ENCODE measurements at regions not wholly inside any gene's neighbourhood (a gene's known extent, or its start where the extent isn't known, plus 50 kb on each side); places are given as distances from the start of the nearest gene placed in this dataset.

DNA sequence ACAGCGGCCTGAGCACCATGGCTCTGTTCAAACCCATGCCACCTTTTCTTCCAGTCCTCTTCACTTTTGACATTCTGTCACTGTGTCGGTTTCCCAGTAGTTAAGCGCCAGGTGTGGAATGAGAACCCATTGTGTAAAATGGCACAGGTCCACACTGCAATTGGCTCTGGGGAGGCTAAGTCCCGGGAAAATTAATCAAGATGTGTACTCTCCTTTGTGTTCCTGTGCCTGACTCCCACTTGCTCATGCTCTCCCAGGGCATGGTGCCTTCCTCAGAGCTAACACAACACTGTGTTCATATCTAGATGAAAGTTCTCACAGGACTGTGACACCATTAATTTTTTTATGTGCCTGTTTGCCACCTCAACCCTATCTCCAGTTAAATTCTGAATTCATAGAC is 59.0 kb upstream of the BTG3 start:
- WGBS (ENCODE audit: insufficient coverage) = 100% methylated on average over 2 of the region's 4 CpGs

DNA sequence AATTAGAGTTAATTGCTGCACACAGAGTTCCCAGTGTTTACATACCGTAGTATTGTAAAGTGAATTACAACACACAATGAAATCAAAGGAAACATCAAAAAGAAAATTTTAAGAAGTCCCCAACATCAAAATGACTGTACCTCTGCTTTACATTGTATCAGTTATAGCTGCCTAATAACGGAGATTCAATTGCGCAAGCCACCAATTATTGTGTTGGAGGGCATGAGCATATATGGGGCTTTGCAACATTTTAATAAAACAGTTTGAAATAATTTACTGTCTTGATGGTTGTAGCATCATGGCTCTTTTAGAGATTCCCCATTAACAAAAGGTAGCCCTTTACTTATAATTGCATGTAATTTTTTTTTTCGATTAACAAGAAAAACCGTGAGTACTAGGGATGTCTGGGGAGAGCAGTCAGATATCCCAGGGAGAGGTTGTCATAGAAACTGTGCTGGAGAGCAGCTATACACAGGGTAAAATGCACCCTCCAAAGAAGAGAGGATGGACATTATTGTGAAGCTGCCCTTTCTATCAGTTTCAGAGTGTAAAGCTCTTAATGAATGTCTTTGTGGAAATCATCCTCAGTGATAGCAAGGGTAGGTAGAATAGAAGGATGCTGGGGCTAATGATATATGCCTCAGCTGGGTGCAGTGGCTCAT is 55.9 kb upstream of the BTG3 start:
- H4K20me1 ChIP-seq (ENCODE audit: insufficient read depth, low read length) = no peaks in the 10 kb centered on the region
- H3K9ac ChIP-seq (ENCODE audit: insufficient read depth, low read length, poor library complexity, severe bottlenecking) = no peak overlapping the region
- TF ChIP-seq, protein P1, sequence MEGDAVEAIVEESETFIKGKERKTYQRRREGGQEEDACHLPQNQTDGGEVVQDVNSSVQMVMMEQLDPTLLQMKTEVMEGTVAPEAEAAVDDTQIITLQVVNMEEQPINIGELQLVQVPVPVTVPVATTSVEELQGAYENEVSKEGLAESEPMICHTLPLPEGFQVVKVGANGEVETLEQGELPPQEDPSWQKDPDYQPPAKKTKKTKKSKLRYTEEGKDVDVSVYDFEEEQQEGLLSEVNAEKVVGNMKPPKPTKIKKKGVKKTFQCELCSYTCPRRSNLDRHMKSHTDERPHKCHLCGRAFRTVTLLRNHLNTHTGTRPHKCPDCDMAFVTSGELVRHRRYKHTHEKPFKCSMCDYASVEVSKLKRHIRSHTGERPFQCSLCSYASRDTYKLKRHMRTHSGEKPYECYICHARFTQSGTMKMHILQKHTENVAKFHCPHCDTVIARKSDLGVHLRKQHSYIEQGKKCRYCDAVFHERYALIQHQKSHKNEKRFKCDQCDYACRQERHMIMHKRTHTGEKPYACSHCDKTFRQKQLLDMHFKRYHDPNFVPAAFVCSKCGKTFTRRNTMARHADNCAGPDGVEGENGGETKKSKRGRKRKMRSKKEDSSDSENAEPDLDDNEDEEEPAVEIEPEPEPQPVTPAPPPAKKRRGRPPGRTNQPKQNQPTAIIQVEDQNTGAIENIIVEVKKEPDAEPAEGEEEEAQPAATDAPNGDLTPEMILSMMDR (IDR thresholded peaks at IDR 0.05) = no peak
- no peak overlapping the region for H2AFZ ChIP-seq (ENCODE audit: insufficient read depth, low read depth, low read length, poor library complexity, severe bottlenecking)
- H3K79me2 ChIP-seq (ENCODE audit: insufficient read depth, low read length) = no peaks in the 10 kb centered on the region
- H3K27ac ChIP-seq (ENCODE audit: low read depth in 1 of 2, low read length in 2 of 2) = no peak overlapping the region
- no peaks in the 10 kb centered on the region for H3K9me3 ChIP-seq (replicated peaks in 1 of 2; ENCODE audit: control insufficient read depth in 1 of 2, insufficient read depth in 1 of 2, low read length in 2 of 2)
- no peak overlapping the region for H3K4me3 ChIP-seq (replicated peaks in 1 of 3; ENCODE audit: low read depth in 2 of 3, low read length in 3 of 3)
- no peaks in the 10 kb centered on the region for H3K36me3 Mint-ChIP-seq
- no peak overlapping the region for H3K4me3 Mint-ChIP-seq
- no peak overlapping the region for H3K27ac Mint-ChIP-seq
- H3K27me3 Mint-ChIP-seq (ENCODE audit: low read depth in 3 of 3) = peaks cover 0 to 5% (median 0%) of the 10 kb centered on the region in 3 donors
- WGBS (ENCODE audit: insufficient coverage) = no CpG with 5 or more reads among the region's 5 CpGs
- H3K27me3 ChIP-seq (ENCODE audit: control insufficient read depth in 2 of 2, insufficient read depth in 2 of 2, low read length in 2 of 2) = no peaks in the 10 kb centered on the region
- peaks cover 0 to 2% (median 0%) of the 10 kb centered on the region in 7 donors for H3K9me3 Mint-ChIP-seq
- H3K4me2 ChIP-seq (replicated peaks; ENCODE audit: extremely low read depth, low read length, poor library complexity, severe bottlenecking) = no peak overlapping the region
- H3K36me3 ChIP-seq (replicated peaks in 1 of 2; ENCODE audit: control insufficient read depth in 1 of 2, insufficient read depth in 2 of 2, low read length in 2 of 2) = no peaks in the 10 kb centered on the region
- H3K4me1 Mint-ChIP-seq = no peaks in the 10 kb centered on the region
- no peak for DNase-seq
- intact Hi-C loops (cut with micrococcal nuclease) = no loop called here
- no peaks in the 10 kb centered on the region for H3K4me1 ChIP-seq (ENCODE audit: control insufficient read depth in 1 of 2, insufficient read depth in 2 of 2, low read length in 2 of 2)

More for the DNA sequence above, 59.0 kb upstream of the BTG3 start:
- Histone ChIP-seq H3K27me3 (ENCODE audit: control insufficient read depth in 2 of 2, insufficient read depth in 2 of 2, low read length in 2 of 2) (no peaks in the 10 kb centered on the region), H3K4me2 (replicated peaks; ENCODE audit: extremely low read depth, low read length, poor library complexity, severe bottlenecking) (no peak overlapping the region), H3K9ac (ENCODE audit: insufficient read depth, low read length, poor library complexity, severe bottlenecking) (no peak overlapping the region), H4K20me1 (ENCODE audit: insufficient read depth, low read length) (no peaks in the 10 kb centered on the region), H3K4me3 (replicated peaks in 1 of 3; ENCODE audit: low read depth in 2 of 3, low read length in 3 of 3) (no peak overlapping the region), H3K79me2 (ENCODE audit: insufficient read depth, low read length) (no peaks in the 10 kb centered on the region), H3K4me1 (ENCODE audit: control insufficient read depth in 1 of 2, insufficient read depth in 2 of 2, low read length in 2 of 2) (no peaks in the 10 kb centered on the region), H2AFZ (ENCODE audit: insufficient read depth, low read depth, low read length, poor library complexity, severe bottlenecking) (no peak overlapping the region), H3K36me3 (replicated peaks in 1 of 2; ENCODE audit: control insufficient read depth in 1 of 2, insufficient read depth in 2 of 2, low read length in 2 of 2) (no peaks in the 10 kb centered on the region), H3K9me3 (replicated peaks in 1 of 2; ENCODE audit: control insufficient read depth in 1 of 2, insufficient read depth in 1 of 2, low read length in 2 of 2) (no peaks in the 10 kb centered on the region), H3K27ac (ENCODE audit: low read depth in 1 of 2, low read length in 2 of 2) (no peak overlapping the region)
- Mint-ChIP-seq H3K4me3 (no peak overlapping the region), H3K36me3 (no peaks in the 10 kb centered on the region), H3K4me1 (no peaks in the 10 kb centered on the region), H3K27me3 (ENCODE audit: low read depth in 3 of 3) (peaks cover 0 to 3% (median 0%) of the 10 kb centered on the region in 3 donors), H3K27ac (no peak overlapping the region), H3K9me3 (peaks cover 0 to 2% (median 0%) of the 10 kb centered on the region in 7 donors)
- intact Hi-C loops (cut with micrococcal nuclease) = no loop called here
- TF ChIP-seq, protein P1 (IDR thresholded peaks at IDR 0.05) = no peak
- DNase-seq = no peak
